AG08395 (cell line): ENCODE measurements at regions not wholly inside any gene's neighbourhood (a gene's known extent, or its start where the extent isn't known, plus 50 kb on each side); places are given as distances from the start of the nearest gene placed in this dataset.
"Not testable (repeated sequence)": the region's sequence is repeated elsewhere in the genome, so short reads cannot be mapped to it uniquely, and the experiment has no call there.

ENCODE experiments used
- DNase-seq: peaks from one replicate; pipeline ENCODE4 v3.0.0; 2012; ENCODE audit warnings: mixed read lengths, low spot score

- no peak for DNase-seq
Observed at GRCh38 chr1:227508431-227508830, 54.9 kb upstream of the ZNF678 start.

DNA sequence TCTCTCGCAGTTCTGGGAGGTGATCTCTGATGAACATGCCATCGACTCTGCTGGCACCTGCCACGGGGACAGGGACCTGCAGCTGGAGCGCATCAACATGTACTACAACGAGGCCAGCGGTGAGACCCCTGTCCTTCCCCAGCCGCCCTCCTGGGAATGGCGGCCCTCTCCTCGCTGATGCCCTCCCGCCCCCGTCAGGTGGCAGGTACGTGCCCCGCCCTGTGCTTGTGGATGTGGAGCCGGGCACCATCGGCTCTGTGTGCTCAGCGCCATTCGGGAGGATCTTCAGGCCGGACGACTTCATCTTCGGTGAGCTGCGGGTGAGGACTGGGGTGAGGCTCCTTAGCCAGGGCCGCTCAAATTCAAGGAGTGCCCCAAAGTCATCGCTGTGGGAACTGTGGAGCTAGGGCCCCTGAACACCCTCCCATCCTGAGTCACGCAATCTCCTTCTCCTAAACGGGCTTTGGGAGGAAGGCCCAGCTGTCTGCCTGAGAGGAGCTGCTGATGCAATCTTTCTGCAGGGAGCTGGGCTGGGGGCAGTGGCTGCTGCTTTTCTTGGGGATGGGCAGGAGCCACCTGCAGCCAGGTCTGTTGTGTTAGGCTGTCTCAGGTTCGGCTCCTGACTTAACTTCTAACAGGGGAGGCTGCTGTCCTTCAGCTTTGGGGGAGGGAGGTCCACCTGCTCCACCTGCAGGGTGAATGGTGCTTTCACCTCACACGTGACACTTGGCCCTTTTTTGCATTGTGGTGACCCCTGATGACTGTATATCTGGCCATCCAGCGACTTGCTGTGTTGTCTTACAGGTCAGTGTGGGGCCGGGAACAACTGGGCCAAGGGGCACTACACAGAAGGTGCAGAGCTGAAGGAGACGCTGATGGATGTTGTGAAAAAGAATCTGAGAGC is 56.6 kb upstream of the ZNF678 start:
- not testable (repeated sequence) for DNase-seq

- DNase-seq = not testable (repeated sequence)
Observed at GRCh38 chr1:227496045-227496444, 67.3 kb upstream of the ZNF678 start.

DNA sequence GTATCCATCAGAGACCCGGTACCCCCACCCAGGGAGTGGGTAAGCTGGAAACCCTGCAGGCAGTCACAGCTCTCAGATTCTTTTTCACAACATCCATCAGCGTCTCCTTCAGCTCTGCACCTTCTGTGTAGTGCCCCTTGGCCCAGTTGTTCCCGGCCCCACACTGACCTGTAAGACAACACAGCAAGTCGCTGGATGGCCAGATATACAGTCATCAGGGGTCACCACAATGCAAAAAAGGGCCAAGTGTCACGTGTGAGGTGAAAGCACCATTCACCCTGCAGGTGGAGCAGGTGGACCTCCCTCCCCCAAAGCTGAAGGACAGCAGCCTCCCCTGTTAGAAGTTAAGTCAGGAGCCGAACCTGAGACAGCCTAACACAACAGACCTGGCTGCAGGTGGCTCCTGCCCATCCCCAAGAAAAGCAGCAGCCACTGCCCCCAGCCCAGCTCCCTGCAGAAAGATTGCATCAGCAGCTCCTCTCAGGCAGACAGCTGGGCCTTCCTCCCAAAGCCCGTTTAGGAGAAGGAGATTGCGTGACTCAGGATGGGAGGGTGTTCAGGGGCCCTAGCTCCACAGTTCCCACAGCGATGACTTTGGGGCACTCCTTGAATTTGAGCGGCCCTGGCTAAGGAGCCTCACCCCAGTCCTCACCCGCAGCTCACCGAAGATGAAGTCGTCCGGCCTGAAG is 69.3 kb upstream of the ZNF678 start:
- DNase-seq = not testable (repeated sequence)

DNA sequence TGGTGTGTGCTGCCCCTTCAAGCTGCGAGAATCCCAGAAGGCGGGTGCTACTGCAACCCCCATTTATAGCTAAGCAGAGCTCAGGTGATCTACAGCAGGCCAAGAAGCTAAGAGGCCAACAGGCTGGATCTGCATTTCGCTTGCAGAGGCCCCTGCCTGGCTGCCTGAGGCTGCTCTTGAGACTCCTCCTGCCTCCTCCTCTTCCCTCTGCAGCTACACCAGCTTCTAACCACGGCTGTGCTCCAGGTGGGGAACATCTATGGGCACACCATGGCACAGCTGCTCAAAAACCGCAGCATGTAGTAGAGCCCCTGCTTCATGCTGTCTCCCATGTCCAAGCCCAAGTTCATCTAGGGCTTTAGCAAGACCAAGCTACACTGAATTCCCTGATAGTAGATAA is 72.9 kb upstream of the ZNF678 start:
- no peak for DNase-seq

GRCh38 chr1:227490001-227490400 is 73.4 kb upstream of the ZNF678 start:
- DNase-seq = no peak

DNA sequence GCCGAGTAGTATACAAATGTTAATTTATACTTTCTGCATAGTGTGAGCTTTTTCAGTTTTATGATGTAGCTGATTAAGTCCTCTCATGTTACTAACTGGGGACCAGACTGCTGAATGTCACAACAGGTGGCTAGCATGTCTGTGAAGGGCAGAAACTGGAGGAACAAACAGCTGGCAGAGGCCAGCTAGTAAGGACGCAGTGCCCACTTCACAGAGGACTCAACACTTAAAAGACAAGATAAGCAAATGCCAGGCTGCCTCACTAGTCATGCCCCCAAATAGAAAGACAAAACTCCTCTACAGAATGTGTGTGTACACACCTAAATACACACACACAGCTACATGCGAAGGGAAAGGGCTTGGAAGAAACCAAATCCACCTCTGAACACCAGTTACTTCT is 73.8 kb upstream of the ZNF678 start:
- DNase-seq = no peak

GRCh38 chr1:227487606-227488005 is 75.8 kb upstream of the ZNF678 start:
- no peak for DNase-seq

DNA sequence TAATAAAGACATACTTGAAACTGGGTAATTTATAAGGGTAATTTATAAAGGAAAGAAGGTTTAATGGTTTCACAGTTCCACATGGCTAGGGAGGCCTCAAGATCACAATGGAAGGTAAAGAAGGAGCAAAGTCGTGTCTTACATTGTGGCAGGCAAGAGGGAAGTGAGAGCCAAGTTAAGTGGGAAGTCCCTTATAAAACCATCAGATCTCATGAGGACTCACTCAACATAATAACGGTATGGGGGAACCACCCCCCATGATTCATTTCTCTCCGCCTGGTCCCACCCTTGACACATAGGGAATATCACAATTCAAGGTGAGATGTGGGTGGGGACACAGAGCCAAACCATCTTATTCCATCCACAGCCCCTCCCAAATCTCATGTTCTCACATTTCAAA is 76.8 kb upstream of the ZNF678 start:
- no peak for DNase-seq

GRCh38 chr1:227482023-227482299 is 81.4 kb upstream of the ZNF678 start:
- DNase-seq = no peak

DNA sequence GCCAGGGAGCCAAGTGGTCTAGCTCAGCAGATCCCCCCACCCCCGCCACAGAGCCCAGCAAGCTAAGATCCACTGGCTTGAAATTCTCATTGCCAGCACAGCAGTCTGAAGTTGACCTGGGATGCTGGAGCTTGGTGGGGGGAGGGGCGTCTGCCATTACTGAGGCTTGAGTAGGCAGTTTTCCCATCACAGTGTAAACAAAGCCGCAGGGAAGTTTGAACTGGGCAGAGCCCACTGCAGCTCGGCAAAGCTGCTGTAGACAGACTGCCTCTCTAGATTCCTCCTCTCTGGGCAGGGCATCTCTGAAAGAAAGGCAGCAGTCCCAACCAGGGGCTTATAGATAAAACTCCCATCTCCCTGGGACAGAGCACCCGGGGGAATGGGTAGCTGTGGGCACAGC is 89.3 kb upstream of the ZNF678 start:
- DNase-seq = not testable (repeated sequence)

DNA sequence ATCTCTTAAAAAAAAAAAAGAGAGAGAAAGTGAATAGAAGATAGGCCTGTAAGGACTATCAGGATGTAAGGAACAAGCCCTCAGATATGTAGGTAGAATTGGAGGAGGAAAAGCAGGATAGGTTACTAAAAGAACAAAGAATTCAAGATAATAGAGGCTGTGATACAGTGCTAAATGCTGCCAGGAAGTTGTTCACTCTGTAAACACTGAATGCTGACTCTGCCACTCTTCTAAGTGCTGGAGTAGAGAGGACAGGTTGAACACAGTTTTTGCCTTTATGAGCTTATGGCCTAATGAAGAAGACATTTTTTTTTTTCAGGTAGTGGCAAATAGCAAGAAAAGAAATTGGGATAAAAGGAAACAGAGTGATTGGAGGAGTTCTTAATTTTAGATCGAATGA is 90.6 kb upstream of the ZNF678 start:
- DNase-seq = no peak

GRCh38 chr1:227470688-227471087 is 92.7 kb upstream of the ZNF678 start:
- no peak for DNase-seq

DNA sequence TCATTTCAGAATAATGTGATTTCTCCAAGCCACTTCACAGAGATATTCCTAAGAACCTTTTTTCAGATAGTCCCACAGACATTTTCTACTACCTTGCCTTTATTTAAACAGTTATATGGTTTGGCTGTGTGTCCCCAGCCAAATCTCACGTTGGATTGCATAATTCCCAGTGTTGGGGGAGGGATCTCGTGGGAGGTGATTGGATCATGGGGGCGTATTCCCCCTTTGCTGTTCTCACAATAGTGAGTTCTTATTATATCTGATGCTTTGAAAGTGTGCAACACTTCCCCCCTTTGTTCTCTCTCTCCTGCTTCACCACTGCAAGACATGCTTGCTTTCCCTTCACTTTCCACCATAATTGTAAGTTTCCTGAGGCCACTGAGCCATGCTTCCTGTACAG is 93.6 kb upstream of the ZNF678 start:
- DNase-seq = no peak

DNA sequence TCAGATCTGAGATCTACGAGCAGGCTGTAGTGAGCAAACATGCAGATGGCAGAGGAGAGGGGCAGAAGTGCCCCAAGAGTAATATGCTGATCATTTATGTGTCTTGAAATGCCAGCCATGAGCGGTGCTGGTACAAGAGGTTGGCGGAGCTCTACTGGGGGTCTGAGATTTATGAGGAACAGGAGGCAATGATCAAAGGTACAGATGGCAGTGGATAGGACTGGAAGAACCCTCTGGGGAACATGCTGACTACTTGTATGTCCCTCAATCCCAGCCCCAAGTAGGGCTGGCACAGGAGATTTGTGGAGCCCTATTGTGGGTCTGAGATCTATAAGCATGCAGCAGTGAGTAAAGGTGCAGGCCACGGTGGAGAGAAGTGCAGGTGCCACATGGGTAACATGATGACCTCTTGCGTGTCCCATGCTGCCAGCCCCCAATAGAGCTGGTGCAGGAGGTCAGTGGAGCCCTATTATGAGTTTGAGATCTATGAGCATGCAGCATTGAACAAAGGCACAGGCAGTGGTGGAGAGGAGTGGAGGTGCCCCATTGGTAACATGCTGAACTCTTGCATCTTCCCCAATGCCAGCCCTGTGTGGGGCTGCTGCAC is 97.2 kb upstream of the ZNF678 start:
- no peak for DNase-seq

DNA sequence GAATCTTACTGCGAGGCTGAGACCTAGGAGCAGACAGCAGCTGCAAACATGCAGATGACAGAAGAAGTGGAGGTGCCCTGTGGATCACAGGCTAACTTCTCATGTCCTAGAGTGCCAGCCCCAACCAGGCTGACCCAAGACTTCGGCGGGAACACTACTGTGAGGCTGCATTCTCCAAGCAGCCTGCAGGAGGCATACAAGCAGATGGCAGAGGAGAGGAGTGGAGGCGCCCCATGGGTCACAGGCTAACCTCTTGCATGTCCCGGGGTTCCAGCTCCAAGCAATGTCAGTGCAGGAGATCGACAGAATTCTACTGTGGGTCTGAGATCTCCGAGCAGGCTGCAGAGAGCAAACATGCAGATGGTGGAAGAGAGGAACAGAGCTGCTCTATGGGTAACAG is 98.1 kb upstream of the ZNF678 start:
- DNase-seq = no peak

GRCh38 chr1:227459977-227460376 is 103.4 kb upstream of the ZNF678 start:
- no peak for DNase-seq

GRCh38 chr1:227459326-227459841 is 104.0 kb upstream of the ZNF678 start:
- DNase-seq = no peak

DNA sequence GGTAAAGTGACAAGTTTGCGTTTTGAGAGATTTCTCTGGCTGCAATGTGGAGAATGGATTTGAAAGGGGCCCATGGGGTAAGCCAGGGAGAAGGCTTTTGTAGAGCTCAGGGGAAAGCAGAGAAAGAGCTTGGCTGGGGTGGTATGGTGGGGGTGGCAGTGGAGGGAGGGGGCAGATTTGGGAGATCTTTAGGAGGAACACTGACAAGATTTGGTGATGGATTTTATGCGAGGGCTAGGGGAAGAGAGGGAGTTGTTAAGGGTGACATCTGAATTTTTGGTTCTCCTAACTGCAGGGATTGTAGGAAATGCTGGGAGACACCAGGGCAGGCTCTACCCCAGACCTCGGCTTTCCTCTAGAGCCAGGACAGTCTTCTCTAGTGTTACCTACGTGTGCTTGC is 108.7 kb upstream of the ZNF678 start:
- no peak for DNase-seq

GRCh38 chr1:227453631-227454355 is 109.6 kb upstream of the ZNF678 start:
- DNase-seq = no peak

DNA sequence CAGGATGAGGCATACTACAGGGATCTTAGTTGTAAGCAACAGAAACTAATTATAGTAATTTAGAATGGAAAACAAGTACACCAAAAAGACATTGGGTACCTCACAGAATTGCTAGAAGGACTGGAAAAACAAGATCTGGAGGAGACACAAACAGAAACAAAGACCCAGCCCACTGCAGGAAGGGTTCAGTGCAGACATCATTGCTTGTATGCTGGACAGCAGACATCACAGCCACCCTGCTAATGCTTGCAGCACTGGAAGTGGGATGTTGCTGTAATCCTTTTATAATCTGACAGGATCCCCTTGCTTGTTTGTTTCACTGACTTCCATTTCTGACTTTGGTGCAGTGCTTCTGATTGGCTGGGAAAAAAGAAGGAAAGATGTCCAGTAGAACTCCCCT is 111.4 kb upstream of the ZNF678 start:
- no peak for DNase-seq

DNA sequence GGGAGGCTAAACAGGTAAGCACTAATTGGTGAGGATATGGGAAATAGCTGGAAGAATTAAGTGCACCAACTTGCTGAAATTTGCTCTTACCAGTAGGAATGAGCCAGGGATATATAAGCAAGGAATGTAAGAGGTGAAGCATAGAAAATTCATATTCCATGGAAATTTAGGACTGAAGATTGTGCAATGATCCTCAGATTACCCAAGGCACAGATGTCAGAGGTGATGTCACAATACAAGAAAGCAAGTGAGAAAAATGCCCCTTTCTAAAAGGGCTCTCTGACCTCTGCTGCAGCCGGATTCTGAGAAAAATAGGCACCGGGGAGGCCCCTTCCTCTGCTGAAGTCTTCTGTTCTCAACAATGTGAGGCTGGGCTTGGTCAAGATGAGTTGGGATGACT is 112.3 kb upstream of the ZNF678 start:
- DNase-seq = no peak
